Left ventricle myocardium superior (tissue), 1 donor: ENCODE measurements at regions not wholly inside any gene's neighbourhood (a gene's known extent, or its start where the extent isn't known, plus 50 kb on each side); places are given as distances from the start of the nearest gene placed in this dataset.
A peak's percentile ranks its signal among the peaks of the same experiment; 100 is the strongest.

Experiments
- ATAC-seq: fragments of 200-7000 bp; cut with Tn5 transposase; one replicate; pipeline ENCODE4 v1.9.1; 2020; ENCODE audit warnings: mild to moderate bottlenecking, moderate library complexity
- DNase-seq: peaks from one replicate; pipeline ENCODE4 v3.0.0-alpha.2; 2020
- intact Hi-C: fragments of 100-400 bp; cut with micrococcal nuclease; formaldehyde crosslinking; loops from one replicate; pipeline ENCODE4 v1.11.0; 2022
- donor health status: DM: no; HTN: yes; CAD: no; lungs with severe emphysema.

DNA sequence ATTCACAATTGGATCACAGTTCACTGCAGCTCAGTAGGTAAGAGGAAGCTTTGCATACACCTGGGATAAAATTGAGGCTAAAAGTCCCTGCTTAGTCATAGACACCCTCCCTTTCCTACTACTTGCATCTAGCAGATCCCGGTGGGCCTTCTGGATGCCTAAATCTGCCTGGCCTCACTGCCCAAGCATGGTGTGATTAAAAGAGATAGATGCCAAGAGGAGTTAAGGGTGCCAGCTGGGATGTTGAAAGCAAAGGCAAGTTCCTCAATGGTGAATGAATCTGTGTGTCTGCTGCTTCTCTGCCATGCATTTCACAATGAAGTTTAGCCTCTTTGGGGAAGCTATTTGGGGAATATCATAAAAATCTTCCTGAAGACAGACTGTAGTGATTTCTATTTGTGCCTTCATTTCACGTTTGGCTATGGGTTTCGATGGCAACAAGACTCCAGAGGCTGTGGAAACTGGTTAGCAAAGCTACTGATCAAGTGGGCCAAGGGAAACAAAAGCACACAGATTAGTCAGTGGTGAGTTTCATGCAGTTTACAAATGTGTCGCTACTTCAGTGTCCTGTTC lies 534.0 kb downstream of the ANKRD50 start:
- ATAC-seq, result no peak
- intact Hi-C loops, result no loop called here

DNA sequence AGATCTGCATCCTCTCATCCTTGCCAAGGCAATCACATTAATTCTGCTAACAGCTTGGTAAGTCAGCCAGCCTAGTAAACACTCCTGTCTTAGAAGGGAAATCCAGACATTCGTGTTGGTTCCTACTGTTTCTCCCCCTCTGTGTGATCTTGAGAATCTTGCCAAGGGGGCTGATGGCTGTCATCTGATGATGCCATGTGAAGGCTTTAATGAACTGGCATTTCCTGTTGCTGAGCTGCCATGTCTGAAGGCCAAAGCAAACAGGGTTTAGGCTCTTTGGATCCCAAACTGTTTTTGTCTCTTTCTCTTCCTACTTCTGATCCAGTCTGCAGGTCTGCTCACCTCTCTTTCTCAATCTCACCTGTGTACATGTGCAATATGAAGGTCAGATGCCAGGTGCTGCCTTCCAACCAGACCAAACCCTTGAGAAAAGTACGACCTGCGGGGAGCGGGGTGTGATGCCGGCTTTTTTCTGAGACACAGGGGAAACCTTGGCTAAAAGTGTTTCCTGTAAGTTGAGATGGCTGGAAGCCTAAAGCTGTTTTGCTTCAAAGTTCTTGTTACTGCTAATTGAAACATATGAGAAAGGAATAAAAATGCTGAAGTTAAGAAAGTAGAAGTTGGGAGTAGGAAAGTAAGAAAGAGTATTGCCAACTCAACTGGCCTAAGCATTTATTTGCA lies 532.9 kb downstream of the ANKRD50 start:
- DNase-seq, result no peak
- intact Hi-C loops, result no loop called here
- ATAC-seq, result no peak

More for the DNA sequence above, 534.0 kb downstream of the ANKRD50 start:
- no peak for DNase-seq

DNA sequence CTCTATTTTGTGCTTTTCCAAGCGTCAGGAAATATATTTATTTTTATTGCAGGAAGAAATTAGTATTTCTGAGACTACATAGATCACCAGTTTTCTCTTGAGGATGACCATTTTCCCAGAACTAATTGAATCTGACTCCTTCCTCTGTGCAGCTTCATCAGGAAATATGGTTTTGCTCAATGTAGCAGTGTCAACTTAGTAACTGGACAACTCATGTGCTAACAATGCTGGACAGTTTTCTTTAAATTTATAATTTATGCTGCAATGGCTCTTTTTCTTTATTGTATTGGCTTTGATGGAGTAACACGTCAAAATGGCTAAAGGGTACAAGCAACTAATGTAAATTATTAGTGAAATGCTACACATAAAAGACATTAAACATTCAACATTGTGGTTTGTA lies 531.5 kb downstream of the ANKRD50 start:
- DNase-seq (no peak), ATAC-seq (no peak)
- intact Hi-C loops, result no loop called here

DNA sequence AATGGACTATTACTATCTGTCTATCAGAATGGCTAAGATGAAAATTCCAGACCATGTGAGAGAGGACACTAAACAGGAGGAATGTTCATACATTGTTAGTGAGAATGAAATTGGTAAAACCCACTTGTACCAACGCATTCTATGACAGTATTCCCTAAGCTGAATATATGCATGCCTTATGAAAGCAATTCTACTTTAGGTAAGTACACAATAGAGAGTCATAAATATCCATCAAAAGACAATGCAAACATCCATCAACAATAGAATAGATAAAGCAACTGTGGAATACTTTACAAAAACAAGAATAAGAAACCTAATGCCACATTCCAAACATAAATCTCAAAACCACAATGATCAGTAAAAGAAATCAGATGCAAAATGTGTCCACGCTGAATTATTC lies 529.3 kb downstream of the ANKRD50 start:
- intact Hi-C loops, result no loop called here
- ATAC-seq, result no peak
- DNase-seq, result no peak

DNA sequence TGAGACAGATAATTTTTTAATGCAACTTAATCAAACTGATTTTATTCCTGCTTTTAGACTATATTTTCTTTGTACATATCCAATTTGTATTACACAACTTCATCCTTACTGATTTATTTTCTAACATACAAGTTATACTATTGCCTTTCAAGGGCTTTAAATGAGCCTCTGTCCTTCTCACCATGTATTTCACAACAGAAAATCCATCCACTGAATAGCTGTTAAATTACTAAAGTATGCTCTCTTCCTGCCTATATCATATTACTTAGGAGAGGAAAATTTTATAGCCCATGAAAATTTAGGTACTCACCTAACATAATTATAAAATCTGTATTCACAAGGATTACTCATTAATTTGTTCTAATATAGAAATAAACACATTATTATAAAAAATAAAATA lies 528.6 kb downstream of the ANKRD50 start:
- ATAC-seq, result no peak
- intact Hi-C loops, result no loop called here
- no peak for DNase-seq

DNA sequence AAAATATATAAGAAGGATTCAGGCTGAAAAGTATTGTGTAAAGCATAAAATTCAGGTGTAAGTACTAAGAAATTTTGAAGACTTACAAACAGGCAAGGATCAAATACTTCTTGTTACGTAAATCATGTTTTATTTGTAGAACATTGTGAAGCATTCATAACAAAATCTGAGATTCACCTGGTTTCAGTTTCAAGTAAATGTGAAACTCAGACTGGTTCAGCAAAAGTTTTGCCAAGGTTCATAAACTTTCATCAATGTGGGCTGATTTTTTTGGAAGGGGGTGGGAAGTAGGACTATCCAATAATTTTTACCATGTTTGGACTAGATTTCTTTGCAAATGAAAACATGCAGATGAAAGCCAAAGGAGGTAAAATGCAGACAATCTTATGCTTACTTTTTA lies 527.7 kb downstream of the ANKRD50 start:
- no peak for ATAC-seq
- intact Hi-C loops, result no loop called here
- DNase-seq, result no peak

DNA sequence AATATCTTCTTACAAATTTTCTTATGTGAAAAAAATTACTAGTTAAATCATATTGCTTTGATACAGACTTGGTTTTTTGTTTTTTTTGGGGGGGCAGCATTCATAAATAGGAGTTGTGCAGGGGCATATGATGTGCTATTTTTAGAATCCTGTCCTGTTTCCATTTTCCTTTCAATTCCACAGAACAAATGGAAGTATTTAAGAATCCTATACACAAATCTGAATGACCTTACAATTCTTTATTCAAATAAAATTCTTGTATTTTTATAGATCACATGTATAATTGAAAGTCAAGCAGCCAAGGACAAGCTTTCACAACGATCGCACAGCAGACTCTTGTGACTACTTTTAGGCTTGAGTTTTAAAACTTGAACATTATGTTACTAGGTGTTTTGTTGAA lies 523.9 kb downstream of the ANKRD50 start:
- DNase-seq (no peak), ATAC-seq (no peak)
- intact Hi-C loops, result no loop called here

DNA sequence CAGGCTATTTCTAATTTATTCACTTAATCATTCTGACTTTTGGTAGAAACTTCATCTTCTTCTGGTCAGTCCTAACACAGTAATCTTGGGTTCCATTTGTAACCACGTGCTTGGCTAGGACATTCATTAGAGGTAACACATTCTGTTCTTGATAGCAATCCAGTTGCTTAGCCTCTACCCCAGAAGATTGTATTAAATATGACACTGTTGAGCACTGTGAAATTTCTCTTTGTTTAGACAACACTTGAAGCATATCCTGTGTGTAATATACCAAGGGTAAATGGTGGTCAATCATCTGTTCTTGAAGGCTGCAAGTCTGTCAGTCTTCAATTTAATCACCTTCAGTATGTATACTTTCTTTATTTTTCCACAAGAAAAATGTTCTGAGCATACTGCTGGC lies 523.0 kb downstream of the ANKRD50 start:
- ATAC-seq, result no peak
- intact Hi-C loops, result no loop called here
- DNase-seq, result no peak

DNA sequence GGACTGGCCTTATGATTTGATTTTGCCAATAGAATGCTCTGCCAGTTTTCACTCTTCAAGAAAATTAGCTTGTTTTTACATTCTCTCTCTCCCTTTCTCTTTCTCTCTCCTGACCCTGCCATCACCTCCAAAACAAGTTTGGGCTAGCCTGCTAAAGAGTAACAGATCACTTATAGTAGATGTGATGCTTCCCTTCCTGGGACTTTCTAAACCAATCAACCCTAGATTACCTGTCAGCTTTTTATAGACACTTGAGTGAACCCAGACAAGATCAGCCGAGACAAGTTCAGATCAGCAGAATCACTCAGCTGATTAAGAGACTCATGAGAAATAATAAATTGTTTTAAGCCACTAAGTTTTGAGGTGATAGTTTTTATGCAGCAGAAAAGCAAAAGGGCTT lies 521.2 kb downstream of the ANKRD50 start:
- DNase-seq (no peak), ATAC-seq (no peak)
- intact Hi-C loops, result no loop called here

DNA sequence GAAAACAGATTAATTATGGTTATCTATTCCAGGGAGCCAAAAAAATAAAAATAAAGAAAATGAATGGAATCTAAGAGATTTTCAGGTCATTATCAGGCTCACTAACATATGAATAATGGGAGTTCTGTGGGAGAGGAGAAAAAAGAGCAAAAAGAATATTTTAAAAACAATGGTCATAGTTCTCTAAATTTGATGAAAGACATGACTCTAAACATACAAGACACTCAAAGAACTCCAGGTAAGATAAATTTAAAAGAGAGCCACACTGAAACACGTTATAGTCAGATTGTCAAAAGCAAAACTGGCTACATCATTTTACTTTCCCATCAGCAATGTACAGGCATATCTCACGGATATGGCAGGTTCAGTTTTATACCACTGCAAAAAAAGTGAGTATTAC lies 520.0 kb downstream of the ANKRD50 start:
- DNase-seq (no peak), ATAC-seq (no peak)
- intact Hi-C loops, result no loop called here

DNA sequence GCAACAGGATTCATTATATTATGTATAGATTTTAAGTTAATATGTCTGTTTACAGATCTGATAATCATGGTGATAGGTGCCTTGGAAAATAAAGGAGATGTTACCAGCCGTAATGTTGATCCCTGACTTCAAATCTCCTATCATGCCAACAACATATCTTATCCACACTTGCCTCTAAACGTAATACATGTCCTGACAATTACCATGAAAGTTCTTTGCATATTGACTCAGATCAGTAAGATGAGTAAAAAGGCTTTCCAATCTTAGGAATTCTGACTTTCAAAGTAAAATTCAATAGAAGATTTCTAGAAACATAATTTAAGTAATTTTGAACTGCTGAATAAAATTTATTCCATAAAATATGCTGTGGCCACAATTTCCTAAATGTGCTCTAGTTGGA lies 513.3 kb downstream of the ANKRD50 start:
- ATAC-seq (no peak), DNase-seq (no peak)
- intact Hi-C loops, result no loop called here

DNA sequence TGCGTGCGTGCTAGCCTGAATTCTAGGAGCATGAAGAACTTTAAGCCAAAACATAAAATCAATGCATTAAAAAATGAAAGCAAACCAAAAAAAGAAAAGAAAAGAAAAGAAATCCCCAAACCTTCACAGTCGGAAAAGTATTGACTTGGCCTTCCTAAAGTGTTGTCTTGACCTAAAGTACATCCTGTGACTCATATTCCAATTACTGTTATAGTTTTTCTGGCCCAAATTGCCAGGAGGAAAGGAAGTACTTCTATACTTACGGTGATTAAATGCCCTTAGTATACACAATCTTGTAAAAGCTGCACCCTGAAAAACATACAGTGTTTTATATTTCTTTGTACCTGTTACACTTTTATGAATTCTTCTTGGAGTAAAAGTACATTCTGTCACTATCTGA lies 512.8 kb downstream of the ANKRD50 start:
- no peak for ATAC-seq
- intact Hi-C loops, result no loop called here
- DNase-seq, result no peak

DNA sequence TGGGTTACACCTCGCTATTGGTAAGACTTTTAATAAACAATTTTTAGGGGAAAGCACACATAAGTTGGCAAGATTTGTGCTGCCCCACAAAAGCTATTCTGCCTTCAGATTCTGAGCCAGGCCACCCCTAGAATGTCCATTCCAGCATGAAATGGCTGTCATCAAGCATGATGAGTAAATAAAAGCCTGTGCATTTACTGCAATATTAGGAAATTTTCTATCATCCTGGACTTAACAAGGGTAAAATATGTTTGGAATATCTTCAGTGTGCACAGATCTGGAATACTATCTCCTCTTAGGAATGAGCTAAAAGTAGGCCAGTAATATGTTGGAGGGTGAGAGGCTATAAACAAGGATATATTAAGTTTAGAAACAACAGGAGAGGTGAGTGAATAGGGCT lies 510.9 kb downstream of the ANKRD50 start:
- DNase-seq, result no peak
- ATAC-seq, result no peak
- intact Hi-C loops, result no loop called here

DNA sequence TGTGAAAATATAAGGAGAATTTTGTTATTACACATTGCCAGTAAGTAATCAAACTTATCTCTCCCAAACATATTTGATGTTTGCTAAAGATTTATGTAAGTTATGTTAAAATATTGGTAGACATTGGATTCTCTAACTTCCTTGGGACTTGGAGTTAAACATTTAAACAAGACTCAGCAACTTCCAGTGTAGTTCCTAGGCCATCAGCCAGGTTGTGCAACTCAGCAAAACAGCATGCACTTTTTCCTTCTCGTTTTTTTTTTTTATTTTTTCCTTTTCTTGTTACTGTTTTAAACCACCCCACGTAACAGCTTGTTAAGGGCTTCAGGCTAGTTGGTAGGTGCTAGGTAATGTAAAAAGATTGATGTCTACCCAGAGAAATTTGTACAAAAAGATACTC lies 510.4 kb downstream of the ANKRD50 start:
- ATAC-seq (peak; percentile 43), DNase-seq (no peak)
- intact Hi-C loops, result no loop called here

DNA sequence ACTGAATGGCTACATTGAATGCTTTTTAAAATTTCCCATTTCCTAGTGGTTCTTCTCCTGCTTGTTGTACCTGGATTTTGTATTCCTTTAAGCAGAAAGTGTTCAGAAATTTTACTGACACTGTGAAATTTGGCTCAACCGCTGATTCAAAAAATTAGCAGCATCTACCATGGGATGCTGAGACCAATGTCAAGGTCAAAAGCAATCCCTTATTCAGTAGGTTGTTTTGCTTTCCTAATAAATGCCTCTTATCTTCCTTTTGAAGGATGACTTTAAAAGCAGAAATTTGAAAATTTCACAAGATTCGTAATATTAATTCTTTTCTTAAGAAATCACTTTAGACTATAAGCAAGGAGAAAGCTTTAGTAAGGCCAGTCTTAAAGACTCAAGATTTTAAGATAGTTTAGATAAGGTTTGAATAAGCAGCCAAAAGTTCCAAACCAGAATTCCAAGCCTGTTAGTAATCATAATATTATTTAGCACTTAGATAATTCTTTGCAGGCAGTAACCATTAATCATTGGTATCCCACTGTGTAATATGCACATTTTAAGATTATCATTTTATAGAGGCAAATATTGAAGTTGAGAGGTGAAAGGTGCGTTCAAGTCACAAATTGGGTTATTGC lies 508.8 kb downstream of the ANKRD50 start:
- intact Hi-C loops, result no loop called here
- ATAC-seq, result no peak
- DNase-seq, result no peak

DNA sequence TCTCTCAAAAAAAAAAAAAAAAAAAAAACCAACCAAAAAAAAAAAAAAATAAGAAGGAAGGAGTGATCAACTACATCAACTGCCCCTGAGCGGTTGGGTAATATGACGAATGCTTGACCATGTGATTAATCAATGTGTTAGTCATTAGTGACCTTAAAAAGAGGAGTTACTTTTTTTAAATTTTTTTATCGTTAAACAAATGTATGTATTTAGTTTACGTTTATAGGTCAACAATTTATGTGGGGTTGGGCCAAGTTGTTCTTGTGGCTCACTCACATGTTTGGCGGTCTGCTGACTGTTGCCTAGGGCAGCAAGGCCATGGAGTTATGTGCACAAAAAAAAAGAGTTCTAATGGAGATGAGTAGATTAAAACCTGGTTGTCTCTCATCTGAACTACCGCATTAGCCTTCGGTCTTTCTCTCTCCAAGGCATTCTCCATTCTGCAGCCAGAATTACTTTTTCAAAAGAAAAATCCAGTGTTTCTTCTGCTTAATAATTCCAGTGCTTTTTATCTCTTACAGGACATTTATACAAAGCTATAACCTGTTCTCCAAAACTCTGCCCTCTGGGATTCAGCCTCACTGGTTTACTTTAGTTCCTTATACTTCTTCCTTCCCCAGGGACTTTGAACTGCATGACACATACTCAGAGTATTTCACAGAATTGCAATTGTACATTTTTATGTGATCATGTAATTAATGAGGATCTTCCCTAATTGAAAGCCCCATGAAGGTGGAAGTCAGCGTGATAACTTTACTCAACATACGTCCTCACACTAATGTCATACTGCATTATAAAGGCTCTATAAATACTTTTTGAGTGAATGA lies 505.5 kb downstream of the ANKRD50 start:
- ATAC-seq (no peak), DNase-seq (no peak)

DNA sequence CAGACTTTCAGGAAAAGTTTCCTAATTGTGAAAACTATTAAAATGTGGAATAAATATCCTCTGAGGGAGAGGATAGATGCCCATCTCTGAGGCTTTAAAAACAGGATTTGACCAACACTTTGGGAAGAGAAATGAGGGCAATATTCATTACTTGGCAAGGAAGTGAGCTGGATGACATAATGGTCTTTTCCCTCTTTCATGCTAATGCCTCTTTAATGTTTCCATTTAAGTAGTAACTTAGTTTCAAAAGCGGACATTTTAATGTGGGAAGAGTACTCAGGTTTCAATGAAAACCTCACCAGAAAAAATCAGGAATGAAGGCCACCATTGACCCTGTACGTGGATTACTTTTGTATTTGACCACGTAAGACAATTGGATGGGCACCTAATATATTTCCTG lies 503.3 kb downstream of the ANKRD50 start:
- no peak for DNase-seq
- intact Hi-C loops, result no loop called here
- no peak for ATAC-seq

More for the DNA sequence above, 505.5 kb downstream of the ANKRD50 start:
- intact Hi-C loops, result no loop called here

DNA sequence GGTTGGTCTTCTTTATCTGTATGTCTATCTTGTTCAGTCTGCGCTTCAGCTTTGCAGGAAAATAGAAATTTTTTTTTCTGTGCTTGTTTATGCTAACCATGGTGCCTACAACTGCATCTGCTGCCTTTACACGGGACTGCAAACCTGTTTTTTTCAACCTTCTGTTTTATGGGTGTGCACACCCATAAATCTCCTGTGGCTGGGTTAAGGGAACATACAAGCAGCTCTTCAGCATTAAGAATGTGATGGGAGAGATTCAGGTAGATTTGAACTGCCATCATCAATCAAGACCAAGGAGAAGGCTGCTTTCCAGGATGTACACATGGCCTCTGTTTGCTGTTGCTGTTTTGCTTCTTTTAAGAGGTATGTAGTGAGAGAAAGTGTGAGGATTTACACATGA lies 502.9 kb downstream of the ANKRD50 start:
- DNase-seq (no peak), ATAC-seq (no peak)
- intact Hi-C loops, result no loop called here

DNA sequence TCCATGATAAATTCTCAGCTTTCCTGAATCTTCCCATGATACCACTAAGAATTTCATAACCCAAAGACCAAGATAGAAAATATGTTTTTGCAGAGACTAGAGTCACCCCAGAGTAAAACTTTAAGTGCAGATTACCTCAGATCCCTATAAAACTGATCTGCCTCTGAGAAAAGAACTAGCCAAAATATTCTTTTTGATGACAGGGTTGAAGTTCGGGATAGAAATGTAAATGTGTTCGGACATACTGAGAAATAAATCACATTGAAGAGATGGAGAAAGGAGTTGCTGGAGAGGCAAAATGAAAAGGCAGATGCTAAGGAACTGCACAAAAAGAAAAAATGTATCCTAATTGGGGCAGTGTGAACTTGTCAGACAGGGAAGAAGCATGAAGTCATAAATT lies 501.8 kb downstream of the ANKRD50 start:
- intact Hi-C loops, result no loop called here
- DNase-seq (no peak), ATAC-seq (no peak)
